Pancreas (tissue), 10 donors: ENCODE measurements at regions not wholly inside any gene's neighbourhood (a gene's known extent, or its start where the extent isn't known, plus 50 kb on each side); places are given as distances from the start of the nearest gene placed in this dataset.
A peak's percentile ranks its signal among the peaks of the same experiment; 100 is the strongest.

ENCODE experiments used
- ATAC-seq, 4 donors: fragments of 200-7000 bp; cut with Tn5 transposase; one replicate each; pipeline versions ENCODE4 v1.8.0 to v1.9.1; 2020; ENCODE audit warnings: mild to moderate bottlenecking in 4 of 4, moderate library complexity in 4 of 4
- DNase-seq, 6 donors: peaks; one replicate each; pipeline ENCODE4 v3.0.0-alpha.2; 2020
- FAIRE-seq: peaks from 2 replicates; lab custom pipeline; 2012; peaks lifted over from hg19 to GRCh38; lab: Jason Lieb, UNC
- H3K27ac ChIP-seq, 4 donors: fragments of 200-600 bp; sonication (generic); 1 replicate in 3 of 4; 2 replicates in 1 of 4; pipeline versions ENCODE4 v1.5.0 to v1.8.0; 2020
- H3K27me3 ChIP-seq, 4 donors: fragments of 200-600 bp; one replicate each; pipeline ENCODE4 v1.8.0; 2021
- H3K36me3 ChIP-seq, 3 donors: fragments of 200-600 bp; sonication (generic) in 1 of 3; one replicate each; pipeline versions ENCODE4 v1.5.0 to v1.8.0; 2020 to 2021
- H3K4me1 ChIP-seq, 3 donors: fragments of 200-600 bp; one replicate each; pipeline ENCODE4 v1.8.0; 2021
- H3K4me3 ChIP-seq, 4 donors: fragments of 200-600 bp; sonication (generic) in 2 of 4; one replicate each; pipeline versions ENCODE4 v1.5.0 to v1.8.0; 2020 to 2021
- H3K9me3 ChIP-seq, 4 donors: fragments of 200-600 bp; one replicate each; pipeline ENCODE4 v1.8.0; 2021
- WGBS, 2 donors: extraction: QIAGEN DNeasy Blood & Tissue Kit; methylation state at CpG; one replicate each; pipeline ENCODE4 v1.1.7; 2013; 5-methylcytosine and 5-hydroxymethylcytosine counted together
- intact Hi-C, 3 donors: fragments of 100-400 bp; cut with DNase I; formaldehyde crosslinking; loops; one replicate each; pipeline versions ENCODE4 v1.11.1 to v1.14.2; 2022
- TF ChIP-seq, protein P1 (sequence below), 4 donors: fragments of 200-600 bp; sonication (generic) in 3 of 4; IDR thresholded peaks; one replicate each; pipeline versions ENCODE4 v1.5.0 to v1.8.0; 2021; ENCODE audit warnings: antibody characterized with exemption in 4 of 4
- donor health status: healthy with polysubstance abuse.
- donor health status: DM: no; HTN: no; CAD: no; lungs with moderate emphysema.
- donor health status: DM: no; HTN: no; CAD: no.
- donor health status: control.
- donor health status: control.
- donor health status: Bipolar disorder and iron deficiency.
- donor health status: DM: yes; HTN: yes; CAD: no.
- donor health status: DM: no; HTN: no; CAD: no.
- donor health status: DM: no; HTN: no; CAD: no.
- donor health status: DM: yes; HTN: yes; CAD: no.

DNA sequence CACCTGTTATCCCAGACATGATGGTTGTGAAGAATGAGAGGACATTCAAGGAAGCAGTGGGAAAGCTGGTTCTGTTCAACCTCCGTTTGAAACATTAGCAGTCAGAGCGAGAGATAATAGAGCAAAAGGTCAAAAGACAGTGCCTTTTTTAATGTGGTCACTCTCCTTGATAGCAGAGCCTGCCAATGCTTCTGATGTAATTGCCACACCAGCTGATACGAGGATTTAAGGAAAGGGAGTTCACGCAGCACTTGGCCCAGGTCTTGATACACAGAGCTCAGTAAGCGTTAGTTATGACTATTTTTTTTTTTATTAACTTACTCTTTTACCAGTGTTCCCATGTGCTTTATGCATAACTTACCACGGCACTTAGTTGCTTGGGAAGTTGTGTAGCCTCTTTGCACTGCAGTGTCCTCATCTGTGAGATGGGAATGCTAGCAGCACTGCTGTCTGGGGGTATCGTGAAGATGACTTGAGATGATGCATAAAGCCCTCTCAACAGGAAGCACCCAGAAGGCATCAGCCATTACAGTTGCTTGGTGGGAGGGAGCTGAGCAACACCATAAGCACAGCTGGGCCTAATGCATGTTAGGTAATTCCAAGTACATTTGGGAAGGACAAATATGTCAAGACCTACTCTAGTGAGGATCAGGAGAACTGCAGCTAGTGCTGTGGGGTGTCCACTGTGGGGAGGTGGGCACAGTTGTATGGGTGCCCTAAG is 123.3 kb upstream of the RASGRP1 start:
- WGBS, 2 donors, result 66 to 76% methylated on average over 7 of the region's 7 CpGs
- H3K36me3 ChIP-seq, result no peaks in the 10 kb centered on the region
- intact Hi-C loops, result loop anchor here in 1 of 3 donors (10.0 kb wide), 2 partner anchors 213 to 243 kb away; no protein-coding TSS in a partner anchor
- DNase-seq (no peak), FAIRE-seq (no peak), ATAC-seq (no peak)
- TF ChIP-seq, protein P1, sequence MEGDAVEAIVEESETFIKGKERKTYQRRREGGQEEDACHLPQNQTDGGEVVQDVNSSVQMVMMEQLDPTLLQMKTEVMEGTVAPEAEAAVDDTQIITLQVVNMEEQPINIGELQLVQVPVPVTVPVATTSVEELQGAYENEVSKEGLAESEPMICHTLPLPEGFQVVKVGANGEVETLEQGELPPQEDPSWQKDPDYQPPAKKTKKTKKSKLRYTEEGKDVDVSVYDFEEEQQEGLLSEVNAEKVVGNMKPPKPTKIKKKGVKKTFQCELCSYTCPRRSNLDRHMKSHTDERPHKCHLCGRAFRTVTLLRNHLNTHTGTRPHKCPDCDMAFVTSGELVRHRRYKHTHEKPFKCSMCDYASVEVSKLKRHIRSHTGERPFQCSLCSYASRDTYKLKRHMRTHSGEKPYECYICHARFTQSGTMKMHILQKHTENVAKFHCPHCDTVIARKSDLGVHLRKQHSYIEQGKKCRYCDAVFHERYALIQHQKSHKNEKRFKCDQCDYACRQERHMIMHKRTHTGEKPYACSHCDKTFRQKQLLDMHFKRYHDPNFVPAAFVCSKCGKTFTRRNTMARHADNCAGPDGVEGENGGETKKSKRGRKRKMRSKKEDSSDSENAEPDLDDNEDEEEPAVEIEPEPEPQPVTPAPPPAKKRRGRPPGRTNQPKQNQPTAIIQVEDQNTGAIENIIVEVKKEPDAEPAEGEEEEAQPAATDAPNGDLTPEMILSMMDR (IDR thresholded peaks at IDR 0.05), result no peak
- H3K27ac ChIP-seq, result no peak overlapping the region
- H3K4me1 ChIP-seq, result no peaks in the 10 kb centered on the region
- no peak overlapping the region for H3K4me3 ChIP-seq
- H3K27me3 ChIP-seq, result no peaks in the 10 kb centered on the region
- H3K9me3 ChIP-seq, result no peaks in the 10 kb centered on the region

DNA sequence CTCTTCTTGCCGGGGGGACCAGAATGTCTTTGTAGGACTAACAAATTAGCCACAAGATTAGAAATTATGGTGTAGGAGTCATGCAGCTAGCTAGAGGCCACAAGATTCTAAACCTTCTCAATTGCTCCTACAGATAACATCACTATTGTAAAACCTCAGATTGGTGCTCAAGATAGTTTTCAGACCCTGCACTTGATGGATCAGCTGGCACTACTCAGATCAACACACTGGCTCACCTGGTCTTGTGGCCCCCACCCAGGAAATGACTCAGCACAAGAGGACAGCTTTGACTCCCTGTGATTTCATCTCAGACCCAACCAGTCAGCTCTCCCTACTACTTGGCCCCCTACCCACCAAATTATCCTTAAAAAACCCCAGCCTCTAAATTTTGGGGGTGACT is 124.1 kb upstream of the RASGRP1 start:
- TF ChIP-seq, protein P1 (IDR thresholded peaks at IDR 0.05), result no peak
- Histone ChIP-seq H3K9me3 (no peaks in the 10 kb centered on the region), H3K27ac (no peak overlapping the region), H3K4me3 (no peak overlapping the region), H3K4me1 (no peaks in the 10 kb centered on the region), H3K27me3 (no peaks in the 10 kb centered on the region), H3K36me3 (no peaks in the 10 kb centered on the region)
- ATAC-seq (no peak), DNase-seq (no peak), FAIRE-seq (no peak)
- intact Hi-C loops, result loop anchor here in 1 of 3 donors (10.0 kb wide), 2 partner anchors 214 to 244 kb away; no protein-coding TSS in a partner anchor
- WGBS, 2 donors, result 43 to 58% methylated on average over 1 of the region's 1 CpG

DNA sequence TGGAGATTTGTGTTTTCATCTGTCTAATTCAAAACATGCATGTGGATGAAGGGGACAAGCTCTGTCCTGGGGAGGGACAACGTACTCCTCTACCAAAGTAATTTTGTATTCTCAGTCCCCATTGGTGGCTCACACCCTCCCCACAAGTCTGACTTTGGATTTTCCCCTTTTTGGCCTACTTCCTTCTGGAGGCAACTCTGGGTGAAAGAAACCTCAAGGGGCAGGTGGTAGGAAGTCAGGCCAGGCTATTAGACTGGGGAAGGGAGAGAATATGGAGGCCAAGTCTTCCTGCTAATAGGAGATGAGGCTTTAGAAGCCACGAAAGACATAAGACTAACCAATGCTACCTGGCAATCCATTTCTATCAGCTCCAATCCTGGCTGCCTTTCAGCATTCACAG is 124.9 kb upstream of the RASGRP1 start:
- Histone ChIP-seq H3K27me3 (no peaks in the 10 kb centered on the region), H3K36me3 (no peaks in the 10 kb centered on the region), H3K4me3 (no peak overlapping the region), H3K27ac (no peak overlapping the region), H3K9me3 (no peaks in the 10 kb centered on the region), H3K4me1 (no peaks in the 10 kb centered on the region)
- DNase-seq (no peak), FAIRE-seq (no peak), ATAC-seq (no peak)
- WGBS, 2 donors, result 87 to 88% methylated on average over 2 of the region's 2 CpGs
- TF ChIP-seq, protein P1 (IDR thresholded peaks at IDR 0.05), result no peak
- intact Hi-C loops, result loop anchor here in 1 of 3 donors (10.0 kb wide), 2 partner anchors 215 to 245 kb away; no protein-coding TSS in a partner anchor

DNA sequence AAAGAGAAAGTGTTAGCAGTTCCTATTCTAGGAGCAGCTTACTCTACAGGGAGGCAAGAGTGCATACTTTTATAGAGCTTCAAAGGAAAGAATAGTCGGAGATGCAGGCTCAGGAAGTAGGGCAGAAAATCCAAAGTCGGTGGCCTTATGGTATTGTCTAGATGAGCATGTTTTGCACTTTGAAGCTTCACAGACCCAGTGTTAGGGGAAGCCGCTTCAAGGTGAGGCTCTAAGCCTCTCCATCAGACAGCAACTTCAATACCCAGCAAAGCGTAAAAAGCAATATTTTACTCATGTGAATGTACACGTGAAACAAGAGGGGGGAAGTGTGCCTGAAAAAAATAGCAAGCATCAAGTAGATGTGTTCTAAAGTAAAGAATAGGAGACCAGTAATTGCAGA is 125.6 kb upstream of the RASGRP1 start:
- TF ChIP-seq, protein P1 (IDR thresholded peaks at IDR 0.05), result no peak
- 84 to 92% methylated on average over 5 of the region's 5 CpGs for WGBS, 2 donors
- peak in 1 of 4 donors; percentile 11 for ATAC-seq
- Histone ChIP-seq H3K36me3 (no peaks in the 10 kb centered on the region), H3K4me1 (no peaks in the 10 kb centered on the region), H3K27ac (no peak overlapping the region), H3K27me3 (no peaks in the 10 kb centered on the region), H3K4me3 (no peak overlapping the region), H3K9me3 (no peaks in the 10 kb centered on the region)
- intact Hi-C loops, result loop anchor here in 1 of 3 donors (10.0 kb wide), 1 partner anchor 245 kb away; no protein-coding TSS in a partner anchor
- no peak for DNase-seq
- FAIRE-seq, result no peak
